Breast epithelium (tissue), 4 donors: ENCODE measurements at regions not wholly inside any gene's neighbourhood (a gene's known extent, or its start where the extent isn't known, plus 50 kb on each side); places are given as distances from the start of the nearest gene placed in this dataset.

Experiments
- DNase-seq, 2 donors: peaks; one replicate each; pipeline ENCODE4 v3.0.0-alpha.2; 2019; ENCODE audit warnings: low spot score in 2 of 2
- H3K27ac ChIP-seq, 2 donors: fragments of 200-600 bp; sonication (generic) in 1 of 2; one replicate each; pipeline ENCODE4 v1.5.1; 2016 to 2019; ENCODE audit warnings: mild to moderate bottlenecking in 1 of 2
- H3K27me3 ChIP-seq, 2 donors: fragments of 200-600 bp; sonication (generic) in 1 of 2; one replicate each; pipeline versions ENCODE4 v1.5.1 to v1.6.0; 2017 to 2019; ENCODE audit warnings: control low read depth in 1 of 2, mild to moderate bottlenecking in 1 of 2
- H3K36me3 ChIP-seq: fragments of 200-600 bp; one replicate; pipeline ENCODE4 v1.5.1; 2019
- H3K4me1 ChIP-seq, 2 donors: fragments of 200-600 bp; sonication (generic); one replicate each; pipeline ENCODE4 v1.5.1; 2016 to 2019; ENCODE audit warnings: control low read depth in 1 of 2
- H3K4me3 ChIP-seq, 3 donors: fragments of 200-600 bp; sonication (generic); 1 replicate in 2 of 3; 2 replicates in 1 of 3; pipeline ENCODE4 v1.5.1; 2016 to 2019; ENCODE audit warnings: mild to moderate bottlenecking in 3 of 3, moderate library complexity in 2 of 3
- H3K9me3 ChIP-seq, 2 donors: fragments of 200-600 bp; sonication (generic) in 1 of 2; one replicate each; pipeline ENCODE4 v1.5.1; 2016 to 2019; ENCODE audit warnings: control low read depth in 1 of 2
- POLR2A ChIP-seq: fragments of 450-650 bp; IDR thresholded peaks from one replicate; pipeline ENCODE4 v1.6.1; 2016; ENCODE audit warnings: antibody characterized with exemption, mild to moderate bottlenecking, moderate library complexity
- POLR2AphosphoS5 ChIP-seq, 3 donors: sonication (generic); formaldehyde crosslinking; IDR thresholded peaks; one replicate each; pipeline ENCODE4 v1.6.1; 2017; ENCODE audit warnings: antibody characterized with exemption in 3 of 3
- intact Hi-C: fragments of 100-400 bp; cut with DNase I; formaldehyde crosslinking; loops from one replicate; pipeline ENCODE4 v1.15.1; 2023; ENCODE audit warnings: low total_unique reads
- TF ChIP-seq, protein P1 (sequence below), 3 donors: fragments of 450-650 bp; IDR thresholded peaks; one replicate each; pipeline ENCODE4 v1.5.1; 2016 to 2017; ENCODE audit warnings: antibody characterized with exemption in 3 of 3, mild to moderate bottlenecking in 3 of 3, moderate library complexity in 3 of 3

DNA sequence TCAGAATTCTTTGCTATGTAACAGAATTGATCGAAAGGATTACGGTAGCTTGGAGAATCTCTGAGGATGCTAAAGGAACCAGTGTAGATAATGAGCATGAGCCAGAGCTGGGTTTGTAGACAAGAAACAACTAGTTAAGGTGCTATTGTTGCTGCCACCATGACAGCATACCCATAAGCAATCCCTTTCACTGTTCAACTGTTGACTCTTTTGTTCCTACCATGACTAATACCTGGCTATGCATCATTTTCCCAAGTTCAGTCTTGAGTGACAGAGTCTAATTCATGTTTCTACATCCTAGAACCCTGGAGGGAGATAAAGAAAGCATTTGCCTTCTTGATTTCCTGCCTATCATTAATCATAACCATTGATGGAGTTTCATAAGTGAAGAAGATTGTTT, 600.3 kb downstream of the OTOL1 start:
- TF ChIP-seq, protein P1, sequence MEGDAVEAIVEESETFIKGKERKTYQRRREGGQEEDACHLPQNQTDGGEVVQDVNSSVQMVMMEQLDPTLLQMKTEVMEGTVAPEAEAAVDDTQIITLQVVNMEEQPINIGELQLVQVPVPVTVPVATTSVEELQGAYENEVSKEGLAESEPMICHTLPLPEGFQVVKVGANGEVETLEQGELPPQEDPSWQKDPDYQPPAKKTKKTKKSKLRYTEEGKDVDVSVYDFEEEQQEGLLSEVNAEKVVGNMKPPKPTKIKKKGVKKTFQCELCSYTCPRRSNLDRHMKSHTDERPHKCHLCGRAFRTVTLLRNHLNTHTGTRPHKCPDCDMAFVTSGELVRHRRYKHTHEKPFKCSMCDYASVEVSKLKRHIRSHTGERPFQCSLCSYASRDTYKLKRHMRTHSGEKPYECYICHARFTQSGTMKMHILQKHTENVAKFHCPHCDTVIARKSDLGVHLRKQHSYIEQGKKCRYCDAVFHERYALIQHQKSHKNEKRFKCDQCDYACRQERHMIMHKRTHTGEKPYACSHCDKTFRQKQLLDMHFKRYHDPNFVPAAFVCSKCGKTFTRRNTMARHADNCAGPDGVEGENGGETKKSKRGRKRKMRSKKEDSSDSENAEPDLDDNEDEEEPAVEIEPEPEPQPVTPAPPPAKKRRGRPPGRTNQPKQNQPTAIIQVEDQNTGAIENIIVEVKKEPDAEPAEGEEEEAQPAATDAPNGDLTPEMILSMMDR (IDR thresholded peaks at IDR 0.05), result no peak
- TF ChIP-seq POLR2AphosphoS5 (IDR thresholded peaks at IDR 0.05) (no peak), POLR2A (no peak)
- H3K27me3 ChIP-seq, result no peaks in the 10 kb centered on the region
- no peaks in the 10 kb centered on the region for H3K36me3 ChIP-seq
- no peaks in the 10 kb centered on the region for H3K9me3 ChIP-seq
- intact Hi-C loops, result no loop called here
- no peak overlapping the region for H3K4me3 ChIP-seq
- no peaks in the 10 kb centered on the region for H3K4me1 ChIP-seq
- DNase-seq, result no peak
- no peak overlapping the region for H3K27ac ChIP-seq

DNA sequence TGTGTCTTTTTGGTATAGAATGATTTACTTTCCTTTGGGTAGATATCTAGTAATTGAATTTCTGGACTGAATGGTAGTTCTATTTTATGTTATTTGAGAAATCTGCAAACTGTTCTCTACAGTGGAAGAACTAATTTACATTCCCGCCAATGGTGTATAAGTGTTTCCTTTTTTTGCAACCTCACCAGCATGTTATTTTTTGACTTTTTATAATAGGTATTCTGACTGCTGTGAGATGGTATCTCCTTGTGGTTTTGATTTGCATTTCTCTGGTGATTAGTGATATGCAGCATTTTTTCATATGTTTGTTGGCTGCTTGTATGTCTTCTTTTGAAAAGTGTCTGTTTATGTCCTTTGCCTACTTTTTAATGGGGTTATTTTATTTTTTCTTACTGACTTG, 607.2 kb downstream of the OTOL1 start:
- TF ChIP-seq POLR2A, result no peak
- no peak for TF ChIP-seq POLR2AphosphoS5 (IDR thresholded peaks at IDR 0.05)
- TF ChIP-seq, protein P1 (IDR thresholded peaks at IDR 0.05), result no peak
- Histone ChIP-seq H3K36me3 (no peaks in the 10 kb centered on the region), H3K9me3 (no peaks in the 10 kb centered on the region), H3K27ac (no peak overlapping the region), H3K4me3 (no peak overlapping the region), H3K27me3 (no peaks in the 10 kb centered on the region), H3K4me1 (no peaks in the 10 kb centered on the region)
- intact Hi-C loops, result no loop called here
- DNase-seq, result no peak

DNA sequence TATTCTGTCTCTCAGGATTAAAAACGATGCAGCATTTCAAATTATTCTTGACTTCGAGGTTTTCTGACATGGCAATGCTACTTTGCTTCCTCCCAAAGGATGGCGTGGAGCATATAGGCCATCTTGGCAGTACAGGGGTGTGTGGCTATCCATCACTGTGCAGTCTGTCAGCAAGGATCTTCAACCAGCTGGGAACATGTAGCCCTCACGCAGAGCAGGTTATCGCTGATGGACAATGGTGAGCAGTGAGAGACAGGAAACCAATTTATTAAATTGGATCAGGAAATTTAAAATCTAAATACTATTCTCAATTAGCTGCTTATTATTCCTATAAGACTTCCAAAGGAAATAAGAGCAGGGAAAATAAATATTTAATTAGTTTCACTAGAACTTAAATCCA, 615.3 kb downstream of the OTOL1 start:
- no peak for TF ChIP-seq POLR2AphosphoS5 (IDR thresholded peaks at IDR 0.05)
- TF ChIP-seq POLR2A, result no peak
- TF ChIP-seq, protein P1 (IDR thresholded peaks at IDR 0.05), result no peak
- DNase-seq, result no peak
- H3K27me3 ChIP-seq, result no peaks in the 10 kb centered on the region
- H3K36me3 ChIP-seq, result no peaks in the 10 kb centered on the region
- H3K4me3 ChIP-seq, result no peak overlapping the region
- intact Hi-C loops, result no loop called here
- no peaks in the 10 kb centered on the region for H3K4me1 ChIP-seq
- no peak overlapping the region for H3K27ac ChIP-seq
- H3K9me3 ChIP-seq, result no peaks in the 10 kb centered on the region

GRCh38 chr3:162112719-162113118, 616.1 kb downstream of the OTOL1 start:
- H3K27ac ChIP-seq, result no peak overlapping the region
- no peak overlapping the region for H3K4me3 ChIP-seq
- no peaks in the 10 kb centered on the region for H3K9me3 ChIP-seq
- intact Hi-C loops, result no loop called here
- no peaks in the 10 kb centered on the region for H3K4me1 ChIP-seq
- DNase-seq, result no peak
- TF ChIP-seq, protein P1 (IDR thresholded peaks at IDR 0.05), result no peak
- TF ChIP-seq POLR2AphosphoS5 (IDR thresholded peaks at IDR 0.05) (no peak), POLR2A (no peak)
- H3K27me3 ChIP-seq, result no peaks in the 10 kb centered on the region
- no peaks in the 10 kb centered on the region for H3K36me3 ChIP-seq

- intact Hi-C loops, result no loop called here
- Histone ChIP-seq H3K36me3 (no peaks in the 10 kb centered on the region), H3K4me1 (no peaks in the 10 kb centered on the region), H3K27ac (no peak overlapping the region), H3K27me3 (no peaks in the 10 kb centered on the region), H3K9me3 (no peaks in the 10 kb centered on the region), H3K4me3 (no peak overlapping the region)
- DNase-seq, result no peak
- TF ChIP-seq POLR2A (no peak), POLR2AphosphoS5 (IDR thresholded peaks at IDR 0.05) (no peak)
- TF ChIP-seq, protein P1 (IDR thresholded peaks at IDR 0.05), result no peak
Measured at GRCh38 chr3:162117961-162118360, 621.4 kb downstream of the OTOL1 start.
